Vagina (tissue), 2 donors: ENCODE measurements at regions not wholly inside any gene's neighbourhood (a gene's known extent, or its start where the extent isn't known, plus 50 kb on each side); places are given as distances from the start of the nearest gene placed in this dataset.
"Not testable (repeated sequence)": the region's sequence is repeated elsewhere in the genome, so short reads cannot be mapped to it uniquely, and the experiment has no call there.

Source experiments
- DNase-seq, 2 donors: peaks; one replicate each; pipeline ENCODE4 v3.0.0-alpha.2; 2017; ENCODE audit errors: extremely low spot score in 2 of 2
- H3K27ac ChIP-seq: fragments of 200-600 bp; sonication (generic); one replicate; pipeline ENCODE4 v1.5.1; 2019
- H3K27me3 ChIP-seq: fragments of 200-600 bp; sonication (generic); one replicate; pipeline ENCODE4 v1.5.1; 2019
- H3K36me3 ChIP-seq, 2 donors: fragments of 200-600 bp; sonication (generic); one replicate each; pipeline ENCODE4 v1.5.1; 2017 to 2019
- H3K4me1 ChIP-seq: fragments of 200-600 bp; sonication (generic); one replicate; pipeline ENCODE4 v1.5.1; 2019
- H3K4me3 ChIP-seq, 2 donors: fragments of 200-600 bp; sonication (generic); 1 replicate in 1 of 2; 2 replicates in 1 of 2; pipeline ENCODE4 v1.5.1; 2016 to 2019
- H3K9me3 ChIP-seq: fragments of 200-600 bp; sonication (generic); one replicate; pipeline ENCODE4 v1.5.1; 2019
- CTCF ChIP-seq, 3 experiments: fragments of 450-650 bp in 2 of 3; fragments of 200-600 bp in 1 of 3; sonication (generic) in 1 of 3; IDR thresholded peaks; one replicate each; pipeline ENCODE4 v1.5.1; 2017 to 2019; ENCODE audit warnings: antibody characterized with exemption in 3 of 3, mild to moderate bottlenecking in 2 of 3, moderate library complexity in 2 of 3
- POLR2A ChIP-seq, 2 donors: fragments of 450-650 bp; IDR thresholded peaks; one replicate each; pipeline ENCODE4 v1.6.1; 2017; ENCODE audit warnings: antibody characterized with exemption in 2 of 2, mild to moderate bottlenecking in 2 of 2, moderate library complexity in 2 of 2
- POLR2AphosphoS5 ChIP-seq, 2 donors: sonication (generic); formaldehyde crosslinking; IDR thresholded peaks; one replicate each; pipeline ENCODE4 v1.9.0; 2017; ENCODE audit warnings: antibody characterized with exemption in 2 of 2, mild to moderate bottlenecking in 2 of 2, low read depth in 1 of 2; ENCODE audit not compliant: insufficient read depth in 1 of 2
- intact Hi-C: fragments of 100-400 bp; cut with DNase I; formaldehyde crosslinking; loops from one replicate; pipeline ENCODE4 v1.15.1; 2023

DNA sequence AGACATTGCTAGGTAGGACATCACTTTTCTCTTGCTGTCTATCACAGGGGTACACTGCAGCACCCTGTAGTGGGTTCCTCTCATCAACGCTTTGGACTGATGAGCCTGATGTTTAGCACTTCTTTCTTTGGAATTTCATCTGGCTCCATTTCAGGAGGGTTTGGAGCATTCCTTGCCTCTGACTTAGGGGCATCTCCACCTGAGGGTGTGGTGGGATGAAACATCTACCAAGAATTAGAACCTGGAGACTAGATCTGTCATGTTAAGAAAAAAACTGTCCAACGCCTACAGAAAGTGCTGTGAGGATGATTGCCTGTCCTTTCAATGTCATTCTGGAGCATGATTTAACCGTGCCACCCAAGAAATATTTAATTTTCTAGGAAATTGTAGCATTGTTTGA lies 648.4 kb downstream of the ETS1 start:
- DNase-seq = no peak
- Histone ChIP-seq H3K27ac (no peak overlapping the region), H3K27me3 (no peaks in the 10 kb centered on the region), H3K36me3 (no peaks in the 10 kb centered on the region), H3K4me3 (no peak overlapping the region), H3K4me1 (no peaks in the 10 kb centered on the region), H3K9me3 (no peaks in the 10 kb centered on the region)
- intact Hi-C loops = no loop called here
- TF ChIP-seq POLR2AphosphoS5 (IDR thresholded peaks at IDR 0.05; ENCODE audit: insufficient read depth in 1 of 2, low read depth in 1 of 2) = no peak
- no peak for TF ChIP-seq POLR2A (IDR thresholded peaks at IDR 0.05)
- no peak for TF ChIP-seq CTCF (IDR thresholded peaks at IDR 0.05)

DNA sequence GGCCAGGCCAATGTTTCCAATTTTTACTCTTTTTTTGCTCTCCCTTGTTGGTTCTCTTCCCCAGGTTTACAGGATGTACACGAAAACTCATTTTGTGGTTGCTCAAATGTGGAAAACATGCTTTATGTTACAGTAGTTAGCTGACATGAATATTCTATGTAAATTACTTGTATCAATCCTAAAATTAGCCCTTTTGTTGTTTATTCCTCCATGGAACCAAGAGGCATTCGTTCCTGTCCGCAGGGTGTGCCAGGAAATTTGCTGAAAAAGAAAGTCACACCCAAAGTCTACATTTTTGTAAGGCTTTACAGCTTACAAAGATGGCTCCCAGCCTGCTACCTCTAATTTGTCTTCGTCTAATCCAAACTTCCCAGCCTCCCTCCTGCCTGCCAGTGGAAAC lies 652.3 kb downstream of the ETS1 start:
- TF ChIP-seq POLR2AphosphoS5 (IDR thresholded peaks at IDR 0.05; ENCODE audit: insufficient read depth in 1 of 2, low read depth in 1 of 2) (no peak), CTCF (IDR thresholded peaks at IDR 0.05) (no peak), POLR2A (IDR thresholded peaks at IDR 0.05) (no peak)
- intact Hi-C loops = no loop called here
- Histone ChIP-seq H3K27me3 (no peaks in the 10 kb centered on the region), H3K9me3 (no peaks in the 10 kb centered on the region), H3K4me1 (no peaks in the 10 kb centered on the region), H3K36me3 (no peaks in the 10 kb centered on the region), H3K4me3 (no peak overlapping the region), H3K27ac (no peak overlapping the region)
- DNase-seq = no peak

- H3K27me3 ChIP-seq, H3K9me3 ChIP-seq, H3K36me3 ChIP-seq, H3K4me3 ChIP-seq, H3K4me1 ChIP-seq, H3K27ac ChIP-seq, DNase-seq, intact Hi-C loops: not testable (repeated sequence)
Measured at GRCh38 chr11:127933961-127934360, 653.4 kb downstream of the ETS1 start.

- no peaks in the 10 kb centered on the region for H3K4me1 ChIP-seq
- no peaks in the 10 kb centered on the region for H3K27me3 ChIP-seq
- no peak overlapping the region for H3K27ac ChIP-seq
- intact Hi-C loops = no loop called here
- H3K36me3 ChIP-seq = no peaks in the 10 kb centered on the region
- no peaks in the 10 kb centered on the region for H3K9me3 ChIP-seq
- no peak for DNase-seq
- H3K4me3 ChIP-seq = no peak overlapping the region
- TF ChIP-seq POLR2AphosphoS5 (IDR thresholded peaks at IDR 0.05; ENCODE audit: insufficient read depth in 1 of 2, low read depth in 1 of 2) (no peak), POLR2A (IDR thresholded peaks at IDR 0.05) (no peak), CTCF (IDR thresholded peaks at IDR 0.05) (no peak)
Measured at GRCh38 chr11:127931803-127932202, 655.6 kb downstream of the ETS1 start.

DNA sequence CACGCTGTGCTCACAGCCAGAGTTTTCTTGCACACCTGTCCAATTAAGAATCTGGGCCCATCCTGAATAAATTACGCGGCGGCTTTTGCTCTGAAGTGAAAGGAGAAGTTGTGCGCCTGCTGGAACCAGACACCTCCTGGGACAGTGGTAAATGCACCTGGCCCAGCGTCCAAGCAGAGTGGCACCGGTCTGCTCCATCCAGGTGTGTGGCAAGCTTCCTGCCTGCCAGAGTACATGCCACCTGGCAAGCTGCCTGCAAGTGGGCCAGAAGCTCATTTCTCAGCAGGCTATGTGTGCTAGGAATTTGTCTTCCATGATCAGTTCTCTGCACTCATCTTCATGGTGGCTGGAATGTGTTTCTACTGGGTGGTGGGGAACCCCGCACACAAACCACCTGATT lies 660.6 kb downstream of the ETS1 start:
- Histone ChIP-seq H3K4me3 (no peak overlapping the region), H3K27ac (no peak overlapping the region), H3K27me3 (no peaks in the 10 kb centered on the region), H3K9me3 (no peaks in the 10 kb centered on the region), H3K4me1 (no peaks in the 10 kb centered on the region), H3K36me3 (no peaks in the 10 kb centered on the region)
- no peak for TF ChIP-seq CTCF (IDR thresholded peaks at IDR 0.05)
- no peak for TF ChIP-seq POLR2AphosphoS5 (IDR thresholded peaks at IDR 0.05; ENCODE audit: insufficient read depth in 1 of 2, low read depth in 1 of 2)
- no peak for TF ChIP-seq POLR2A (IDR thresholded peaks at IDR 0.05)
- DNase-seq = no peak
- intact Hi-C loops = no loop called here

GRCh38 chr11:127925475-127925874 lies 661.9 kb downstream of the ETS1 start:
- Histone ChIP-seq H3K36me3 (no peaks in the 10 kb centered on the region), H3K4me3 (no peak overlapping the region), H3K27me3 (no peaks in the 10 kb centered on the region), H3K27ac (no peak overlapping the region), H3K9me3 (no peaks in the 10 kb centered on the region), H3K4me1 (no peaks in the 10 kb centered on the region)
- intact Hi-C loops = no loop called here
- TF ChIP-seq CTCF (IDR thresholded peaks at IDR 0.05) = no peak
- DNase-seq = no peak
